Choroid plexus epithelial cell (primary cell): ENCODE measurements at regions not wholly inside any gene's neighbourhood (a gene's known extent, or its start where the extent isn't known, plus 50 kb on each side); places are given as distances from the start of the nearest gene placed in this dataset.

Experiments used
- DNase-seq: peaks from one replicate; pipeline ENCODE4 v3.0.0-alpha.2; 2010; ENCODE audit warnings: low read depth
- H3K4me3 ChIP-seq: 2 replicates; pipeline ENCODE4 v1.5.1; 2011; ENCODE audit warnings: low read depth, mild to moderate bottlenecking, control low read depth, low read length, moderate library complexity
- TF ChIP-seq, protein P1 (sequence below): conservative IDR thresholded peaks from 2 replicates; pipeline ENCODE4 v1.5.1; 2011; ENCODE audit warnings: low read depth, mild to moderate bottlenecking, control low read depth, inconsistent platforms, low read length, moderate library complexity

GRCh38 chr6:150527100-150527499, 72.6 kb upstream of the PLEKHG1 start:
- no peak overlapping the region for H3K4me3 ChIP-seq
- TF ChIP-seq, protein P1, sequence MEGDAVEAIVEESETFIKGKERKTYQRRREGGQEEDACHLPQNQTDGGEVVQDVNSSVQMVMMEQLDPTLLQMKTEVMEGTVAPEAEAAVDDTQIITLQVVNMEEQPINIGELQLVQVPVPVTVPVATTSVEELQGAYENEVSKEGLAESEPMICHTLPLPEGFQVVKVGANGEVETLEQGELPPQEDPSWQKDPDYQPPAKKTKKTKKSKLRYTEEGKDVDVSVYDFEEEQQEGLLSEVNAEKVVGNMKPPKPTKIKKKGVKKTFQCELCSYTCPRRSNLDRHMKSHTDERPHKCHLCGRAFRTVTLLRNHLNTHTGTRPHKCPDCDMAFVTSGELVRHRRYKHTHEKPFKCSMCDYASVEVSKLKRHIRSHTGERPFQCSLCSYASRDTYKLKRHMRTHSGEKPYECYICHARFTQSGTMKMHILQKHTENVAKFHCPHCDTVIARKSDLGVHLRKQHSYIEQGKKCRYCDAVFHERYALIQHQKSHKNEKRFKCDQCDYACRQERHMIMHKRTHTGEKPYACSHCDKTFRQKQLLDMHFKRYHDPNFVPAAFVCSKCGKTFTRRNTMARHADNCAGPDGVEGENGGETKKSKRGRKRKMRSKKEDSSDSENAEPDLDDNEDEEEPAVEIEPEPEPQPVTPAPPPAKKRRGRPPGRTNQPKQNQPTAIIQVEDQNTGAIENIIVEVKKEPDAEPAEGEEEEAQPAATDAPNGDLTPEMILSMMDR, result no peak
- DNase-seq, result no peak

DNA sequence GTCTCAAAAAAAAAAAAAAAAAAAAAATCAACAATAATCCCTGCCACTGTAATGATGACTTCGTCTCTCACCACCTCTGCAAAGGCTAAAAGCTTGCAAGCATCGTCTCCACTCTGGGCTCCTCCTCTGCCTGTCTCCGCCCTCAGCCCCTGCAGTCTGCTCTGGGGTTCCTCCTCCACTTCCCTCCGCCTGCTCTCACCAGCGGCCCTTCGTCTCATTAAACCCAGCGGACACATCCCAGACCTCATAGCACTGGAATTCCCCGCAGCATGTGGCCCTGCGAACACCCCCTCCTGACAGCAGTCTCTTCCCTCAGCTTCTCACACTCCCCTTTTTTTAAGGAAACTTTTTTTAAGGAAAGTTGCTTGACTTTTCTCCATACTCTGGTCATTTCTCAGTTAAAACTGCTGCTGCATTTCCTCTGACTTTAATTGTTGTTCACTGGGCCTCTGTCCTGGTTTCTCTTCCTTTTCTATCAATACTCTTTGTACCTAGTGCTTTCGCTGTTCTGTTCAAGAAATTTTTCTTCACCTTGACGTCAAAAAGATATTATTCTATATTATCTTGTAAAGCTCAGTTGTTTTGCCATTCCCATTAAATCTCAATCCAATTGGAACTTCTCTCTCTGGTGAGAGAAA, 70.9 kb upstream of the PLEKHG1 start:
- DNase-seq, result peak; percentile 55

GRCh38 chr6:150529646-150530045, 70.0 kb upstream of the PLEKHG1 start:
- TF ChIP-seq, protein P1, result no peak
- no peak overlapping the region for H3K4me3 ChIP-seq
- DNase-seq, result no peak

More for the DNA sequence above, 70.9 kb upstream of the PLEKHG1 start:
- TF ChIP-seq, protein P1, result no peak
- H3K4me3 ChIP-seq, result no peak overlapping the region

- DNase-seq, result no peak
- TF ChIP-seq, protein P1, result no peak
- no peak overlapping the region for H3K4me3 ChIP-seq
Measured at GRCh38 chr6:150531957-150532356, 67.7 kb upstream of the PLEKHG1 start.

DNA sequence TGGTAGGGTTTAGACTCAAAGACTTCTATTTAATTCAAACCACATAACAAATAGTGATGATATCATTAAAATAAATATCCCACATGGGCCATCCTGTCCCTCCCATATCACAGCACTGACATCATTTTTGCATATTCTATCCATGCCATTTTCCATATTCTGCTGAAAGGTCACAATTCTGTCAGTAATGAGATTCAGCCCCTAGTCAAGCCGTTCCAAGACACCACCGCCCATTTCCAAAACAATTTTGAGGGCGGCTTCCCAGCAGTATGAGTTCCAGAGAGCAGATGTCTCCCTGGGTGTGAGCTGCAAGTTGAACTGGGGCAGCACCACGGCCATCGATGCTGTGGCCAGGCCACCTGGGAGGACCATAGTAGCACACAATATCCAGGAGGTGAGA, 65.1 kb upstream of the PLEKHG1 start:
- no peak for DNase-seq
- TF ChIP-seq, protein P1, result no peak
- H3K4me3 ChIP-seq, result no peak overlapping the region

DNA sequence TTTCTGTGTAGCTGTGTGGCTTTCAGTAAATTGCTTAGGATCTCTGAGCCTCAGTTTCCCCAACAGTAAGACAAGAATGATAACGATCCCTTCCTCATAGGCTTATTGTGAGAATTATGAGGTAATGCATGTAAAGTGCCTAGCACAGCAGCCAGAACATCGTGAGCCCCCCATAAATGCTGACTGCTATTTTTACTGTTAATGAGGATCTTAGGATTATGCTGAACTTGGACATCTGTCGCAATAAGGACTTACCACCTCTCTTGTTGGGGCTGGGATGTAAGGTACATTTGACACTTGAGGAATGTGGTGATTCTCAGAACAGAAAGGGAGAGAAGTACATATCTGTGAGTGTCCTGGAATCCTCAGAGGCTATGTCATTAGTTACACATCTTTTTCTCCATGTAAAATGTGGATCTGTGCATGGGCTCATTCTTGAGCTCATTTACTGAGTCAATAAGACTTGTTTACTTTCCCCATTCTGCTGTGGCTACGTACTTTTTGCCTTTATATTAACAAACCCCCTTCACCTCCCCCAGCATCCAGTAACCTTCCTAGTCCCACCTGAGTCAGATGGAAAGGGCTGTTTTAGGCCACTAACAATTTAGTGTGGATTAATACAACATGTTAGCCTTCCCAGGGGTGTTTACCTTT, 64.4 kb upstream of the PLEKHG1 start:
- no peak for DNase-seq
- TF ChIP-seq, protein P1, result no peak
- H3K4me3 ChIP-seq, result no peak overlapping the region

- no peak overlapping the region for H3K4me3 ChIP-seq
- DNase-seq, result no peak
- TF ChIP-seq, protein P1, result no peak
Measured at GRCh38 chr6:150535818-150536220, 63.9 kb upstream of the PLEKHG1 start.
